ENCODE measurements at regions not wholly inside any gene's neighbourhood (a gene's known extent, or its start where the extent isn't known, plus 50 kb on each side); places are given as distances from the start of the nearest gene placed in this dataset.

DNA sequence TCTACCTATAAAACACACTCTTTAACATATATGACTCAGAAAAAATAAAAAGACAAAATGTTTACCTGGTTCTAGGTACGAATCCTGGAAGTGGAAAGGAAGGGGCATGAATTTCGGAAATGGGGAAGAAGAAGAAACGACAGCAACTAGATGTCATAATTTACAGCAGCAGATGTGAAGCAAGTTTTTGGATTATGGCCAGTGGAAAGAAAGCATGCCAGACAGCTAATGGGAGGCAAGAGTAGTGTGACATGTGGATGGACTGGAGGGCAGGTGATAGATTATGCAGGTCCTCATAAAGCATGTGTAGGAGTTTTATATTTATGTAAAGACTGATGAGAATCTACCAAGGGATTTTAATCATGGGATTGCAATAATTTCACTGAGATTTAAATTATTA lies 279.0 kb upstream of the TACR3 start:
- DNase-seq (ENCODE audit: low spot score) (no peak), ATAC-seq (ENCODE audit: insufficient number of reproducible peaks, low FRiP score, low read depth) (no peak)
- no peaks in the 10 kb centered on the region for H3K36me3 ChIP-seq
- H3K9me3 ChIP-seq, result peaks cover 5% of the 10 kb centered on the region
- TF ChIP-seq, protein P1, sequence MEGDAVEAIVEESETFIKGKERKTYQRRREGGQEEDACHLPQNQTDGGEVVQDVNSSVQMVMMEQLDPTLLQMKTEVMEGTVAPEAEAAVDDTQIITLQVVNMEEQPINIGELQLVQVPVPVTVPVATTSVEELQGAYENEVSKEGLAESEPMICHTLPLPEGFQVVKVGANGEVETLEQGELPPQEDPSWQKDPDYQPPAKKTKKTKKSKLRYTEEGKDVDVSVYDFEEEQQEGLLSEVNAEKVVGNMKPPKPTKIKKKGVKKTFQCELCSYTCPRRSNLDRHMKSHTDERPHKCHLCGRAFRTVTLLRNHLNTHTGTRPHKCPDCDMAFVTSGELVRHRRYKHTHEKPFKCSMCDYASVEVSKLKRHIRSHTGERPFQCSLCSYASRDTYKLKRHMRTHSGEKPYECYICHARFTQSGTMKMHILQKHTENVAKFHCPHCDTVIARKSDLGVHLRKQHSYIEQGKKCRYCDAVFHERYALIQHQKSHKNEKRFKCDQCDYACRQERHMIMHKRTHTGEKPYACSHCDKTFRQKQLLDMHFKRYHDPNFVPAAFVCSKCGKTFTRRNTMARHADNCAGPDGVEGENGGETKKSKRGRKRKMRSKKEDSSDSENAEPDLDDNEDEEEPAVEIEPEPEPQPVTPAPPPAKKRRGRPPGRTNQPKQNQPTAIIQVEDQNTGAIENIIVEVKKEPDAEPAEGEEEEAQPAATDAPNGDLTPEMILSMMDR (IDR thresholded peaks at IDR 0.05), result no peak
- H3K4me3 ChIP-seq, result no peak overlapping the region
- no peaks in the 10 kb centered on the region for H3K27me3 ChIP-seq (replicated peaks; ENCODE audit: insufficient read depth)
- H3K27ac ChIP-seq, result no peak overlapping the region
- H3K4me1 ChIP-seq (ENCODE audit: control insufficient read depth in 1 of 2, low read depth in 2 of 2), result no peaks in the 10 kb centered on the region

DNA sequence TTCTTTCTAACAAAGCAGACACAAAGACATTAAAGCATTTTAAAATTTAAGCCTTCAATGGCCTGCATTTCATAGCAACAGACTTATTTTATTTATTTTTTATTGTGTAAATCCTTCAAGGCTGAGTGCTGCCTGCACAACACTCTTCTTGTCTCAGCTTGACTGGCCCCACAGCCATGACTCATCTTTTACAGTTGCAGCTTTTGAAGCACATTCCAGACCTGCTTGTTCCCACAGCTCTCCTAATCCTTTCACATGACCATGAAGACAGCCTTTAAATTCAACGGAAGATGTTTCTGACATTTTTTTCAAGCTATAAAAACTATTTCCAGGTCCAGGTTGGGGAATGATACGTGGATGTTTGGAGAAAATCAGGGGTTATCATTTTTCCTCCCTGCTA lies 276.9 kb upstream of the TACR3 start:
- Histone ChIP-seq H3K36me3 (no peaks in the 10 kb centered on the region), H3K27ac (no peak overlapping the region), H3K9me3 (no peaks in the 10 kb centered on the region), H3K27me3 (replicated peaks; ENCODE audit: insufficient read depth) (no peaks in the 10 kb centered on the region), H3K4me3 (no peak overlapping the region), H3K4me1 (ENCODE audit: control insufficient read depth in 1 of 2, low read depth in 2 of 2) (no peaks in the 10 kb centered on the region)
- TF ChIP-seq, protein P1 (IDR thresholded peaks at IDR 0.05), result no peak
- ATAC-seq (ENCODE audit: insufficient number of reproducible peaks, low FRiP score, low read depth) (no peak), DNase-seq (ENCODE audit: low spot score) (no peak)

DNA sequence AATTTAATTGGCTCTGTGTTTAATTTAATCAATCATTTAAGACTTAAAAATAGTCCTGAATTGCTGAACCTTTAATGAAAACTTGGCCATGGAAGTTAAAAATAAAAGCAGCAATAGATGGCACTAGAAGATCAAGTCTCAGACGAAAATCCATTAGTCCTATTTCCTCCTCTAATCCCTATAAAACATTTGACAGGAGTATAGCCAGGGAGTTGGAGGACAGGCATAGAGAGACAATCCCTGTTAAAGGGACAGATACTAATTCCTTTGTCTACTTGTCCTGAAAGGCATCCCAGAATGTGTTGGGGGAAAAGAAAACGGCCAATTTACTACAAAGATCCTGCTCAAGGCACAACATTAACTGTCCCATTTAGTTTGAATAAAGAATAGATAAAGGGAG lies 276.3 kb upstream of the TACR3 start:
- Histone ChIP-seq H3K4me3 (no peak overlapping the region), H3K4me1 (ENCODE audit: control insufficient read depth in 1 of 2, low read depth in 2 of 2) (no peaks in the 10 kb centered on the region), H3K27ac (no peak overlapping the region), H3K27me3 (replicated peaks; ENCODE audit: insufficient read depth) (no peaks in the 10 kb centered on the region), H3K36me3 (no peaks in the 10 kb centered on the region), H3K9me3 (no peaks in the 10 kb centered on the region)
- DNase-seq (ENCODE audit: low spot score) (no peak), ATAC-seq (ENCODE audit: insufficient number of reproducible peaks, low FRiP score, low read depth) (no peak)
- TF ChIP-seq, protein P1 (IDR thresholded peaks at IDR 0.05), result no peak

DNA sequence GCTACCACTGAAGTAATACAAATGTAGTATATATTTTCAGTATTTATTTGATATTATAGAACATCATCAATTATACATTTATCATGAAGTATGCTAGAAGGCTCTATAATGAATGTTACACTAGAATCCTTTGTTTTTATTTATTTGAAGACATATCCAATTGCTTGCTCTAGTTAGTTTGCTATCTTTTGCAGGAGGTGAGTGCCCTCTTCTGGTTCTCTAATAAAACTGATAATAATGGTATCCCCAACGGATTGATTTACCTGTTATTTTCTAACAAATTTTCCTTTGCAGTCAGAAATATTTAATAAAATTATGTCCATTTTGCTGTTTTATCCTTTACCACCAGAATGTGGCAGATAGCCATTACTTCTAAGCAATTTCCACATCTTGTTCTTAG lies 274.3 kb upstream of the TACR3 start:
- Histone ChIP-seq H3K36me3 (no peaks in the 10 kb centered on the region), H3K27me3 (replicated peaks; ENCODE audit: insufficient read depth) (no peaks in the 10 kb centered on the region), H3K27ac (no peak overlapping the region), H3K4me1 (ENCODE audit: control insufficient read depth in 1 of 2, low read depth in 2 of 2) (no peaks in the 10 kb centered on the region), H3K4me3 (no peak overlapping the region), H3K9me3 (no peaks in the 10 kb centered on the region)
- ATAC-seq (ENCODE audit: insufficient number of reproducible peaks, low FRiP score, low read depth) (no peak), DNase-seq (ENCODE audit: low spot score) (no peak)
- TF ChIP-seq, protein P1 (IDR thresholded peaks at IDR 0.05), result no peak

DNA sequence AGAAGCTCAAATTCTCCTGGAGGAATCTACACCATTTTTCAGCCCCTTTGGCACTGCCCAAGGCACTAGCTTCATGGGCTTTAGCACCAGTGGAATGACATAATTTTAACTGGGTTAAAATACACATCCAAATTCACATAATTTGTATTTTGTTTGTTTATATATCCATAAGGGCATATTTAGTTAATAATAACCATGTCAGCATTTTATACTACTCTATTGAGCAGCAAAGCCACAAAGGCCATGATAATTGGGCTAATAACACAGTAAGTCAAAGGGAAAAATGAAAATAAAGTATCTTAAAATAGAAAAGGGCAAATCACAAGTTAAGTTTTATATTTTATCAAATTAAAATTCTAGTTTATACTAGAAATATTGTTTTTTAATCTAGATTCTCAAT lies 262.7 kb upstream of the TACR3 start:
- TF ChIP-seq, protein P1 (IDR thresholded peaks at IDR 0.05), result no peak
- Histone ChIP-seq H3K4me3 (no peak overlapping the region), H3K27me3 (replicated peaks; ENCODE audit: insufficient read depth) (no peaks in the 10 kb centered on the region), H3K4me1 (ENCODE audit: control insufficient read depth in 1 of 2, low read depth in 2 of 2) (no peaks in the 10 kb centered on the region), H3K36me3 (no peaks in the 10 kb centered on the region), H3K27ac (no peak overlapping the region), H3K9me3 (no peaks in the 10 kb centered on the region)
- ATAC-seq (ENCODE audit: insufficient number of reproducible peaks, low FRiP score, low read depth) (no peak), DNase-seq (ENCODE audit: low spot score) (no peak)

Measured in thoracic aorta (tissue), 2 donors.